ENCODE measurements at regions not wholly inside any gene's neighbourhood (a gene's known extent, or its start where the extent isn't known, plus 50 kb on each side); places are given as distances from the start of the nearest gene placed in this dataset.
"Not testable (repeated sequence)": the region's sequence is repeated elsewhere in the genome, so short reads cannot be mapped to it uniquely, and the experiment has no call there.

DNA sequence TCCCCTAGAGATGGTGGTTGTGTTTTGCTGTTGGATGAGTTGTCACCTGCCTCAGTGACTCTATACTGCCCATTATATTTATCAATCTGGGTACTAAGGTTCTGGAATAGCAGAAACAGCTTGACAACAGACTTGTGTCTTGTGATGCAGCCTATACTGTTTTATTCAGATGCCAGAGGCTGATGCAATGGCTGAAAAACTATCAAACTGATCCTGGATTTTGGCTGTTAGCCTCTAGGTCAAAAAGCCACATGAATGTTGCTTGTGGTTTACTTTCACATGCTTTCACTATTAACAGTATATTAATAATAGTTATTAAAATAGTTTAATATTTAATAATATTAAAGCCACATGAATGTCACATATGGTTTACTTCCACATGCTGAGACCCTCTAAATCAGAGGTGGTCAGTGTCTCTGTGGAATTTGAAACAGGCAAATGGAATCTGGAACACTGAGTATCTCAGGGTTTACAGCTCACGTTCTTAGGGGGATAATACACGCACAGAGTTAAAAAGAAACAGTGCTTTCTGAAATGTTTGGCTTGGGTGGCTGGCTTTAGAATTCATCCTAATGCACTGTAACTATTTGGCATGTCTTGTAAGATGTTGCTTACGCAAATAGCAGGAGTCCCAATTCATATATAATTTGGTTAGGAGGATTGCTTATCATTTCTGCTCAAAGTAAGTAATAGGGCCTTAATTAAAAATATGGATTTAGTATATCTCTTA is 82.5 kb upstream of the LCORL start:
- DNase-seq, result no peak

- DNase-seq, result no peak
These were observed 79.1 kb upstream of the LCORL start for GRCh38 chr4:18100657-18101056.

DNA sequence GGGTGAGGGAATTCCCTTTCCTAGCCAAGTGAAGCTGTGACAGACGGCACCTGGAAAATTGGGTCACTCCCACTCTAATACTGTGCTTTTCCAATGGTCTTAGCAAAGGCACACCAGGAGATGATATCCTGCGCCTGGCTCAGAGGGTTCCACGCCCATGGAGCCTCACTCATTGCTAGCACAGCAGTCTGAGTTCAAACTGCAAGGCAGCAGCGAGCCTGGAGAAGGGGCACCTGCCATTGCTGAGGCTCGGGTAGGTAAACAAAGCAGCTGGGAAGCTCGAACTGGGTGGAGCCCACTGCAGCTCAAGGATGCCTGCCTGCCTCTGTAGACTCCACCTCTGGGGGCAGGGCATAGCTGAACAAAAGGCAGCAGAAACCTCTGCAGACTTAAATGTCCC is 68.9 kb upstream of the LCORL start:
- not testable (repeated sequence) for DNase-seq

DNA sequence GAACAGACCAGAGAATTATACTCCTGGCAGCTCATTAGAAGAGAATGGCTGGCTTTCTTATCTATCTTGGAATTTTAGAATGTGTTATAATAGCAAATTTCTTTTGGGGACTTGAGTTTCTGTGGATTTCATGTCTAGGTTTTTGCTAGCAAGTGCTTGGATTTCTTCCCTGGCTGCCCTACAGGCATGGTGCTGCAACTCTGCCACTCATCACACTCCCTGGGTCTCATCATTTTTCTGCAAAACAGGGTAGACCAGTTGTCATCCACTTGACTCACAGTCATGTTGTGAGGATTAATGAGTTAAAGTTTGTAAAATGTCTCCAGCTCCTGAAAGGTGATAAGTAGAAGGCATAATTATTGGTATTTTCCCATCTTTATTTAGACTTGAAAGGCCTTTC is 60.7 kb upstream of the LCORL start:
- DNase-seq, result no peak

DNA sequence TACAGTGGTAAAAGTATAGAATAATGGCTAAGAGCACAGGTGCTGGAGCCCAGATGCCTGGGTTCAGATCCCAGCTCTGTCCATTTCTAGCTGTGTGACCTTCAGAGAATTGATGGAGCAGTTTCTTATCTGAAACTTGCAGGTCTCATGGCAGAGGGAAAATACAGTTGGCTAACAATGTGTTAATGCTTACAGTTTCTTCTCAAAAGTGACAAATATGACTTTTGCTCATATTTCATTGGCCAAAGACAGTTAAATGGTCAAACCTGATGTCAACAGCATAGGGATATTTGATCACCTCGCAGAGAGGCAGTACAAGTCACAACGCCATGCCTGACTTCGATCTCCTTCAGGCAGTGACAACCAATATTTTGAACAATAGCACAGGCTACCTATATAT is 60.2 kb upstream of the LCORL start:
- DNase-seq, result no peak

DNA sequence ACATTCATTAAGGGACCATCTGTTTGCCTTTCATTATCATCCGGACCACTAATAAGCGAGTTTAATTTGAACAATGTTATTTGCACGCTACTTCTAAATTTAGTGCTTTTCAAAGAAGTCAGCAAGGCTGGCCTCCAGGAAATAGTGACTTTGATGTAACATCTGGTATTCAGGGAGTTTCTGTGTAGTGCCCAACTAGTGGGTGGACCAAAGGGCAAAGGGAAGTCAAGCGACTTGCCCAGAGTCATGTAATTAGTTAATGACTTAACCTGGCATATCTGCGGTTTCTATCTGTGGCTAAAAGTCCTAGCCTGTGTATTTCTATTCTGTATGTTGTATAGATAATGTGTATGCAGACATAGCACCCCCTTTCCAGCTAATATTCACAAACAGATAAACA is 56.3 kb upstream of the LCORL start:
- DNase-seq, result no peak

- peak; percentile 24 for DNase-seq
These were observed 54.4 kb upstream of the LCORL start for GRCh38 chr4:18075823-18076433.

DNA sequence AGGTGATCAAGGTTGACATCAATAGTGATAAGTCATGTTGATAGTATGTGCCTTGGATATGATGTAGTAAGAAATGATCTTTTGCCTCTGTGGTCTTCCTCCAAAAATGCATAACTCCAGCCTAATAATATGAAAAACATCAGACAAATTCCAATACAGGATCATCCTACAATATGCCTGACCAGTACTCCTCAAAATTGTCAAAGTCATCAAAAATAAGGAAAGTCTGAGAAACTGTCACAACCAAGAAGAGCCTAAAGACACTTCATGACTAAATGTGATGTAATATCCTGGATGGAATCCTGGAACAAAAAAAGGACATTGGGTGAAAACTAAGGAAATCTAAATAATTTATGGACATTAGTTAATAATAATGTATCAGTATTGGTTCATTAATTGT is 50.3 kb upstream of the LCORL start:
- DNase-seq, result no peak

Data from activated naive CD4-positive, alpha-beta T cell treated with Interleukin-2 at 50 U/mL for 16 hours (primary cell).